GM21717 (cell line): ENCODE measurements at regions not wholly inside any gene's neighbourhood (a gene's known extent, or its start where the extent isn't known, plus 50 kb on each side); places are given as distances from the start of the nearest gene placed in this dataset.
"Not testable (repeated sequence)": the region's sequence is repeated elsewhere in the genome, so short reads cannot be mapped to it uniquely, and the experiment has no call there.

Experiments
- ATAC-seq: cut with Tn5 transposase; IDR thresholded peaks from one replicate; pipeline ENCODE4 v1.9.1; 2021; ENCODE audit warnings: mild to moderate bottlenecking, moderate library complexity; ENCODE audit not compliant: unreplicated experiment

- ATAC-seq, result no peak
Measured at GRCh38 chr18:39618265-39619003, 2052.8 kb upstream of the CELF4 start.

- ATAC-seq, result no peak
Measured at GRCh38 chr18:39611381-39612100, 2045.9 kb upstream of the CELF4 start.

- no peak for ATAC-seq
Measured at GRCh38 chr18:39607034-39607433, 2041.4 kb upstream of the CELF4 start.

GRCh38 chr18:39604836-39605235, 2039.2 kb upstream of the CELF4 start:
- no peak for ATAC-seq

- no peak for ATAC-seq
Measured at GRCh38 chr18:39602131-39602530, 2036.5 kb upstream of the CELF4 start.

- no peak for ATAC-seq
Measured at GRCh38 chr18:39600894-39601293, 2035.3 kb upstream of the CELF4 start.

- no peak for ATAC-seq
Measured at GRCh38 chr18:39599251-39599650, 2033.7 kb upstream of the CELF4 start.

GRCh38 chr18:39596891-39597290, 2031.3 kb upstream of the CELF4 start:
- no peak for ATAC-seq

GRCh38 chr18:39596221-39596620, 2030.6 kb upstream of the CELF4 start:
- no peak for ATAC-seq

GRCh38 chr18:39594206-39594605, 2028.6 kb upstream of the CELF4 start:
- ATAC-seq, result no peak

GRCh38 chr18:39591649-39592048, 2026.1 kb upstream of the CELF4 start:
- ATAC-seq, result no peak

- no peak for ATAC-seq
Measured at GRCh38 chr18:39589496-39589895, 2023.9 kb upstream of the CELF4 start.

GRCh38 chr18:39587586-39587985, 2022.0 kb upstream of the CELF4 start:
- no peak for ATAC-seq

- no peak for ATAC-seq
Measured at GRCh38 chr18:39586741-39587140, 2021.1 kb upstream of the CELF4 start.

GRCh38 chr18:39574897-39575296, 2009.3 kb upstream of the CELF4 start:
- ATAC-seq, result no peak

- ATAC-seq, result no peak
Measured at GRCh38 chr18:39571511-39571910, 2005.9 kb upstream of the CELF4 start.

- not testable (repeated sequence) for ATAC-seq
Measured at GRCh38 chr18:39565551-39566230, 2000.1 kb upstream of the CELF4 start.

- no peak for ATAC-seq
Measured at GRCh38 chr18:39564716-39565115, 1999.1 kb upstream of the CELF4 start.

GRCh38 chr18:39561126-39561525, 1995.5 kb upstream of the CELF4 start:
- no peak for ATAC-seq

- ATAC-seq, result no peak
Measured at GRCh38 chr18:39558658-39559057, 1993.1 kb upstream of the CELF4 start.

- no peak for ATAC-seq
Measured at GRCh38 chr18:39555496-39555895, 1989.9 kb upstream of the CELF4 start.

- no peak for ATAC-seq
Measured at GRCh38 chr18:39550701-39551100, 1985.1 kb upstream of the CELF4 start.
